Smooth muscle cell (in vitro differentiated cells): ENCODE measurements at regions not wholly inside any gene's neighbourhood (a gene's known extent, or its start where the extent isn't known, plus 50 kb on each side); places are given as distances from the start of the nearest gene placed in this dataset.
"Not testable (repeated sequence)": the region's sequence is repeated elsewhere in the genome, so short reads cannot be mapped to it uniquely, and the experiment has no call there.

Source experiments
- DNase-seq: peaks from one replicate; lab custom pipeline; 2025; ENCODE audit not compliant: unreplicated experiment; lab: John Stamatoyannopoulos, UW
- H2AFZ ChIP-seq: fragments of 200-600 bp; sonication (generic); 2 replicates; pipeline ENCODE4 v1.6.0; 2016; ENCODE audit warnings: antibody characterized with exemption, low read depth, mild to moderate bottlenecking
- H3F3A ChIP-seq: fragments of 200-600 bp; sonication (generic); 2 replicates; pipeline ENCODE4 v1.6.0; 2017; ENCODE audit warnings: antibody characterized with exemption, low read depth
- H3K27ac ChIP-seq: fragments of 200-600 bp; sonication (generic); 2 replicates; pipeline ENCODE4 v1.5.1; 2016; ENCODE audit warnings: low read depth, mild to moderate bottlenecking
- H3K27me3 ChIP-seq: fragments of 200-600 bp; sonication (generic); 2 replicates; pipeline ENCODE4 v1.6.1; 2016; ENCODE audit warnings: low read depth, mild to moderate bottlenecking
- H3K36me3 ChIP-seq: fragments of 200-600 bp; sonication (generic); 2 replicates; pipeline ENCODE4 v1.5.1; 2016; ENCODE audit warnings: low read depth
- H3K4me1 ChIP-seq: fragments of 200-600 bp; sonication (generic); 2 replicates; pipeline ENCODE4 v1.5.1; 2016; ENCODE audit warnings: low read depth
- H3K4me2 ChIP-seq: fragments of 200-600 bp; sonication (generic); 2 replicates; pipeline ENCODE4 v1.6.0; 2016; ENCODE audit warnings: mild to moderate bottlenecking
- H3K4me3 ChIP-seq: fragments of 200-600 bp; sonication (generic); 2 replicates; pipeline ENCODE4 v1.5.1; 2016; ENCODE audit warnings: mild to moderate bottlenecking
- H3K79me2 ChIP-seq: fragments of 200-600 bp; sonication (generic); 2 replicates; pipeline ENCODE4 v1.6.0; 2016; ENCODE audit warnings: low read depth, mild to moderate bottlenecking
- H3K9ac ChIP-seq: fragments of 200-600 bp; sonication (generic); 2 replicates; pipeline ENCODE4 v1.6.0; 2016; ENCODE audit warnings: low read depth
- H3K9me3 ChIP-seq: fragments of 200-600 bp; sonication (generic); replicated peaks from 2 replicates; pipeline ENCODE4 v1.5.1; 2016; ENCODE audit warnings: low read depth
- H4K20me1 ChIP-seq: fragments of 200-600 bp; sonication (generic); 2 replicates; pipeline ENCODE4 v1.6.0; 2016; ENCODE audit warnings: low read depth
- CTCF ChIP-seq: fragments of 200-600 bp; sonication (generic); IDR thresholded peaks from 2 replicates; pipeline ENCODE4 v1.5.1; 2017; ENCODE audit warnings: borderline replicate concordance, mild to moderate bottlenecking, antibody characterized with exemption; ENCODE audit not compliant: insufficient read depth, poor library complexity, severe bottlenecking
- WGBS: methylation state at CpG from one replicate; pipeline ENCODE4 v1.1.7; 2016; ENCODE audit warnings: low lambda C conversion rate; 5-methylcytosine and 5-hydroxymethylcytosine counted together

- Histone ChIP-seq H3K4me1 (no peaks in the 10 kb centered on the region), H3K4me3 (no peak overlapping the region), H4K20me1 (no peaks in the 10 kb centered on the region), H3F3A (no peaks in the 10 kb centered on the region), H3K79me2 (no peaks in the 10 kb centered on the region), H3K36me3 (no peaks in the 10 kb centered on the region), H3K4me2 (no peak overlapping the region), H3K9ac (no peak overlapping the region), H3K27ac (no peak overlapping the region), H3K9me3 (peaks cover 23% of the 10 kb centered on the region), H2AFZ (no peak overlapping the region), H3K27me3 (no peaks in the 10 kb centered on the region)
- WGBS = 77% methylated on average over 25 of the region's 25 CpGs
- no peak for TF ChIP-seq CTCF
- DNase-seq = no peak
Observed at GRCh38 chr21:7916329-7917303, 2604.8 kb upstream of the TPTE start.

- Histone ChIP-seq H3K9me3 (peaks cover 23% of the 10 kb centered on the region), H3K4me3 (no peak overlapping the region), H3F3A (no peaks in the 10 kb centered on the region), H3K27me3 (no peaks in the 10 kb centered on the region), H3K9ac (no peak overlapping the region), H2AFZ (no peak overlapping the region), H3K36me3 (no peaks in the 10 kb centered on the region), H3K4me2 (no peak overlapping the region), H3K79me2 (no peaks in the 10 kb centered on the region), H4K20me1 (no peaks in the 10 kb centered on the region), H3K4me1 (no peaks in the 10 kb centered on the region), H3K27ac (no peak overlapping the region)
- DNase-seq = no peak
- WGBS = 71% methylated on average over 14 of the region's 14 CpGs
- no peak for TF ChIP-seq CTCF
Observed at GRCh38 chr21:7917729-7918128, 2603.7 kb upstream of the TPTE start.

- H3K9ac ChIP-seq, DNase-seq, H3K27me3 ChIP-seq, H3K4me3 ChIP-seq, H3F3A ChIP-seq, H2AFZ ChIP-seq, H3K36me3 ChIP-seq, H3K27ac ChIP-seq, H4K20me1 ChIP-seq, H3K4me2 ChIP-seq, H3K4me1 ChIP-seq, H3K79me2 ChIP-seq: not testable (repeated sequence)
- WGBS = 67% methylated on average over 16 of the region's 16 CpGs
- H3K9me3 ChIP-seq = peaks cover 58% of the 10 kb centered on the region
Observed at GRCh38 chr21:7925918-7926582, 2595.3 kb upstream of the TPTE start.

- not testable (repeated sequence) for H3K27ac ChIP-seq, H4K20me1 ChIP-seq, H3K79me2 ChIP-seq, H3K36me3 ChIP-seq, H3K4me1 ChIP-seq, H3K27me3 ChIP-seq, DNase-seq, H3K4me2 ChIP-seq, H3F3A ChIP-seq, H3K9ac ChIP-seq, H2AFZ ChIP-seq, H3K4me3 ChIP-seq
- WGBS = 80% methylated on average over 12 of the region's 12 CpGs
- H3K9me3 ChIP-seq = peaks cover 80% of the 10 kb centered on the region
Observed at GRCh38 chr21:7928528-7928927, 2592.9 kb upstream of the TPTE start.

- not testable (repeated sequence) for H2AFZ ChIP-seq, H3F3A ChIP-seq, H3K9ac ChIP-seq, H3K27me3 ChIP-seq, H3K4me1 ChIP-seq, H3K36me3 ChIP-seq, H3K4me2 ChIP-seq, H3K27ac ChIP-seq, DNase-seq, H3K4me3 ChIP-seq, H3K79me2 ChIP-seq, H4K20me1 ChIP-seq
- peaks cover 82% of the 10 kb centered on the region for H3K9me3 ChIP-seq
- 75% methylated on average over 12 of the region's 12 CpGs for WGBS
Observed at GRCh38 chr21:7929586-7929985, 2591.8 kb upstream of the TPTE start.

GRCh38 chr21:7930445-7930844 is 2590.9 kb upstream of the TPTE start:
- 65% methylated on average over 9 of the region's 9 CpGs for WGBS
- not testable (repeated sequence) for DNase-seq, H3K27ac ChIP-seq, H3K36me3 ChIP-seq, H3K4me2 ChIP-seq, H3K9ac ChIP-seq, H3K27me3 ChIP-seq, H3F3A ChIP-seq, H3K4me1 ChIP-seq, H3K79me2 ChIP-seq, H3K4me3 ChIP-seq, H4K20me1 ChIP-seq, H2AFZ ChIP-seq
- peaks cover 78% of the 10 kb centered on the region for H3K9me3 ChIP-seq

- not testable (repeated sequence) for H3K9ac ChIP-seq, H3K4me1 ChIP-seq, H3K36me3 ChIP-seq, H3K4me3 ChIP-seq, H3K27ac ChIP-seq, H3F3A ChIP-seq, H3K79me2 ChIP-seq, H2AFZ ChIP-seq, H4K20me1 ChIP-seq, H3K4me2 ChIP-seq, H3K27me3 ChIP-seq, DNase-seq
- 83% methylated on average over 11 of the region's 11 CpGs for WGBS
- H3K9me3 ChIP-seq = peaks cover 78% of the 10 kb centered on the region
Observed at GRCh38 chr21:7932113-7932512, 2589.3 kb upstream of the TPTE start.
